DOHH2 (cell line): ENCODE measurements at regions not wholly inside any gene's neighbourhood (a gene's known extent, or its start where the extent isn't known, plus 50 kb on each side); places are given as distances from the start of the nearest gene placed in this dataset.

Experiments
- H3F3A ChIP-seq: fragments of 200-600 bp; sonication (generic), shearing (Covaris generic); 2 replicates; pipeline ENCODE4 v1.6.0; 2016; ENCODE audit warnings: antibody characterized with exemption, mild to moderate bottlenecking; ENCODE audit not compliant: control insufficient read depth, insufficient read depth
- H3K27ac ChIP-seq: fragments of 200-600 bp; sonication (generic); 2 replicates; pipeline ENCODE4 v1.5.1; 2014; ENCODE audit warnings: low read depth, mild to moderate bottlenecking, low read length, moderate library complexity
- H3K27me3 ChIP-seq: fragments of 200-600 bp; sonication (generic); 2 replicates; pipeline ENCODE4 v1.6.1; 2014; ENCODE audit warnings: mild to moderate bottlenecking, low read length, mixed read lengths; ENCODE audit not compliant: control insufficient read depth
- H3K36me3 ChIP-seq: fragments of 200-600 bp; sonication (generic); 2 replicates; pipeline ENCODE4 v1.6.1; 2014; ENCODE audit warnings: mild to moderate bottlenecking, low read length, moderate library complexity, mixed read lengths; ENCODE audit not compliant: control insufficient read depth
- H3K4me1 ChIP-seq: fragments of 200-600 bp; sonication (generic); 2 replicates; pipeline ENCODE4 v1.6.1; 2014; ENCODE audit warnings: mild to moderate bottlenecking, low read length, mixed read lengths; ENCODE audit not compliant: control insufficient read depth
- H3K4me2 ChIP-seq: fragments of 200-600 bp; sonication (generic); 2 replicates; pipeline ENCODE4 v1.6.0; 2014; ENCODE audit warnings: mild to moderate bottlenecking, low read length, moderate library complexity
- H3K4me3 ChIP-seq: fragments of 200-600 bp; sonication (generic); 2 replicates; pipeline ENCODE4 v1.5.1; 2014; ENCODE audit warnings: mild to moderate bottlenecking, low read length, mixed read lengths
- H3K79me2 ChIP-seq: fragments of 200-600 bp; sonication (generic); 2 replicates; pipeline ENCODE4 v1.6.1; 2014; ENCODE audit warnings: mild to moderate bottlenecking, low read length, mixed read lengths; ENCODE audit not compliant: control insufficient read depth
- H3K9me2 ChIP-seq: fragments of 200-600 bp; sonication (generic); replicated peaks from 2 replicates; pipeline ENCODE4 v1.6.1; 2014; ENCODE audit warnings: mild to moderate bottlenecking, low read length, mixed read lengths; ENCODE audit not compliant: control insufficient read depth
- H3K9me3 ChIP-seq: fragments of 200-600 bp; sonication (generic); 2 replicates; pipeline ENCODE4 v1.6.1; 2014; ENCODE audit warnings: antibody characterized with exemption, low read length, mixed read lengths; ENCODE audit not compliant: control insufficient read depth, insufficient read depth
- H4K20me1 ChIP-seq: fragments of 200-600 bp; sonication (generic); 2 replicates; pipeline ENCODE4 v1.6.0; 2014; ENCODE audit warnings: low read depth, mild to moderate bottlenecking, antibody characterized with exemption, low read length, moderate library complexity; ENCODE audit not compliant: control insufficient read depth, insufficient read depth
- CTCF ChIP-seq: fragments of 200-600 bp; sonication (generic); IDR thresholded peaks from one replicate; pipeline ENCODE4 v1.5.1; 2014; ENCODE audit warnings: antibody characterized with exemption, mild to moderate bottlenecking, low read depth, low read length; ENCODE audit not compliant: poor library complexity, severe bottlenecking
- EZH2phosphoT487 ChIP-seq: fragments of 200-600 bp; sonication (generic); IDR thresholded peaks from 2 replicates; pipeline ENCODE4 v1.6.1; 2017; ENCODE audit warnings: borderline replicate concordance, mild to moderate bottlenecking, antibody characterized with exemption, low read length, moderate library complexity, mixed read lengths

- TF ChIP-seq CTCF: no peak
- TF ChIP-seq EZH2phosphoT487: no peak
- no peaks in the 10 kb centered on the region for H3K79me2 ChIP-seq
- no peaks in the 10 kb centered on the region for H3K4me1 ChIP-seq
- H3K9me2 ChIP-seq: no peaks in the 10 kb centered on the region
- H3K36me3 ChIP-seq: no peaks in the 10 kb centered on the region
- no peaks in the 10 kb centered on the region for H3F3A ChIP-seq
- no peaks in the 10 kb centered on the region for H4K20me1 ChIP-seq
- no peak overlapping the region for H3K4me2 ChIP-seq
- no peaks in the 10 kb centered on the region for H3K27me3 ChIP-seq
- H3K9me3 ChIP-seq: no peaks in the 10 kb centered on the region
- H3K27ac ChIP-seq: no peak overlapping the region
- H3K4me3 ChIP-seq: no peak overlapping the region
These were observed 71.8 kb upstream of the TMEM108 start for GRCh38 chr3:132966374-132966773.

- Histone ChIP-seq H3K9me3 (no peaks in the 10 kb centered on the region), H3K9me2 (no peaks in the 10 kb centered on the region), H3K27ac (no peak overlapping the region), H4K20me1 (no peaks in the 10 kb centered on the region), H3K36me3 (no peaks in the 10 kb centered on the region), H3K27me3 (no peaks in the 10 kb centered on the region), H3K4me2 (no peak overlapping the region), H3K4me1 (no peaks in the 10 kb centered on the region), H3K4me3 (no peak overlapping the region), H3F3A (no peaks in the 10 kb centered on the region), H3K79me2 (no peaks in the 10 kb centered on the region)
- no peak for TF ChIP-seq EZH2phosphoT487
- TF ChIP-seq CTCF: no peak
These were observed 73.9 kb upstream of the TMEM108 start for GRCh38 chr3:132964266-132964665.

GRCh38 chr3:132963786-132964185 lies 74.4 kb upstream of the TMEM108 start:
- Histone ChIP-seq H3K4me1 (no peaks in the 10 kb centered on the region), H3K79me2 (no peaks in the 10 kb centered on the region), H3K9me3 (no peaks in the 10 kb centered on the region), H3F3A (no peaks in the 10 kb centered on the region), H3K4me3 (no peak overlapping the region), H3K9me2 (no peaks in the 10 kb centered on the region), H3K4me2 (no peak overlapping the region), H4K20me1 (no peaks in the 10 kb centered on the region), H3K27me3 (no peaks in the 10 kb centered on the region), H3K36me3 (no peaks in the 10 kb centered on the region), H3K27ac (no peak overlapping the region)
- TF ChIP-seq EZH2phosphoT487: no peak
- TF ChIP-seq CTCF: no peak

GRCh38 chr3:132961991-132962390 lies 76.2 kb upstream of the TMEM108 start:
- no peak overlapping the region for H3K4me3 ChIP-seq

More at GRCh38 chr3:132961991-132962390, 76.2 kb upstream of the TMEM108 start:
- H3K36me3 ChIP-seq: no peaks in the 10 kb centered on the region
- no peaks in the 10 kb centered on the region for H3F3A ChIP-seq
- no peaks in the 10 kb centered on the region for H3K79me2 ChIP-seq
- H4K20me1 ChIP-seq: no peaks in the 10 kb centered on the region
- no peak overlapping the region for H3K27ac ChIP-seq
- no peaks in the 10 kb centered on the region for H3K9me3 ChIP-seq
- no peak overlapping the region for H3K4me2 ChIP-seq
- no peaks in the 10 kb centered on the region for H3K9me2 ChIP-seq
- no peaks in the 10 kb centered on the region for H3K4me1 ChIP-seq
- TF ChIP-seq CTCF: no peak
- TF ChIP-seq EZH2phosphoT487: no peak
- no peaks in the 10 kb centered on the region for H3K27me3 ChIP-seq
